ENCODE measurements at regions not wholly inside any gene's neighbourhood (a gene's known extent, or its start where the extent isn't known, plus 50 kb on each side); places are given as distances from the start of the nearest gene placed in this dataset.

GRCh38 chr16:74146643-74147042 is 150.0 kb upstream of the PSMD7 start:
- H3K9me3 ChIP-seq = no peaks in the 10 kb centered on the region
- H3K36me3 ChIP-seq = no peaks in the 10 kb centered on the region
- H3K4me3 ChIP-seq (ENCODE audit: low read depth, low read length) = no peak overlapping the region
- no peak for TF ChIP-seq CTCF (IDR thresholded peaks at IDR 0.05; ENCODE audit: low read depth, low read length)
- no peak for DNase-seq
- H3K27me3 ChIP-seq = no peaks in the 10 kb centered on the region
- no peaks in the 10 kb centered on the region for H3K4me1 ChIP-seq

- no peaks in the 10 kb centered on the region for H3K4me1 ChIP-seq
- no peak for TF ChIP-seq CTCF (IDR thresholded peaks at IDR 0.05; ENCODE audit: low read depth, low read length)
- no peak overlapping the region for H3K4me3 ChIP-seq (ENCODE audit: low read depth, low read length)
- H3K36me3 ChIP-seq = no peaks in the 10 kb centered on the region
- H3K27me3 ChIP-seq = no peaks in the 10 kb centered on the region
- DNase-seq = no peak
- H3K9me3 ChIP-seq = no peaks in the 10 kb centered on the region
These were observed 153.4 kb upstream of the PSMD7 start for GRCh38 chr16:74143171-74143570.

- Histone ChIP-seq H3K4me1 (no peaks in the 10 kb centered on the region), H3K4me3 (ENCODE audit: low read depth, low read length) (no peak overlapping the region), H3K36me3 (no peaks in the 10 kb centered on the region), H3K27me3 (no peaks in the 10 kb centered on the region), H3K9me3 (no peaks in the 10 kb centered on the region)
- TF ChIP-seq CTCF (IDR thresholded peaks at IDR 0.05; ENCODE audit: low read depth, low read length) = no peak
- no peak for DNase-seq
These were observed 155.6 kb upstream of the PSMD7 start for GRCh38 chr16:74141015-74141414.

GRCh38 chr16:74140557-74140956 is 156.1 kb upstream of the PSMD7 start:
- Histone ChIP-seq H3K9me3 (no peaks in the 10 kb centered on the region), H3K27me3 (no peaks in the 10 kb centered on the region), H3K36me3 (no peaks in the 10 kb centered on the region), H3K4me1 (no peaks in the 10 kb centered on the region), H3K4me3 (ENCODE audit: low read depth, low read length) (no peak overlapping the region)
- no peak for DNase-seq
- TF ChIP-seq CTCF (IDR thresholded peaks at IDR 0.05; ENCODE audit: low read depth, low read length) = no peak

- H3K4me1 ChIP-seq = no peaks in the 10 kb centered on the region
- no peaks in the 10 kb centered on the region for H3K9me3 ChIP-seq
- no peaks in the 10 kb centered on the region for H3K27me3 ChIP-seq
- no peak overlapping the region for H3K4me3 ChIP-seq (ENCODE audit: low read depth, low read length)
- no peaks in the 10 kb centered on the region for H3K36me3 ChIP-seq
- DNase-seq = no peak
- TF ChIP-seq CTCF (IDR thresholded peaks at IDR 0.05; ENCODE audit: low read depth, low read length) = no peak
These were observed 172.8 kb upstream of the PSMD7 start for GRCh38 chr16:74123826-74124225.

GRCh38 chr16:74123195-74123594 is 173.4 kb upstream of the PSMD7 start:
- DNase-seq = no peak
- H3K36me3 ChIP-seq = no peaks in the 10 kb centered on the region
- no peaks in the 10 kb centered on the region for H3K27me3 ChIP-seq
- H3K4me3 ChIP-seq (ENCODE audit: low read depth, low read length) = no peak overlapping the region
- no peaks in the 10 kb centered on the region for H3K4me1 ChIP-seq
- H3K9me3 ChIP-seq = no peaks in the 10 kb centered on the region
- TF ChIP-seq CTCF (IDR thresholded peaks at IDR 0.05; ENCODE audit: low read depth, low read length) = no peak
